ENCODE measurements at regions not wholly inside any gene's neighbourhood (a gene's known extent, or its start where the extent isn't known, plus 50 kb on each side); places are given as distances from the start of the nearest gene placed in this dataset.

GRCh38 chr6:26299286-26300042 is 65.5 kb upstream of the BTN3A2 start:
- TF ChIP-seq CTCF (conservative IDR thresholded peaks at IDR 0.05; ENCODE audit: low read length) (no peak), EZH2phosphoT487 (IDR thresholded peaks at IDR 0.05; ENCODE audit: borderline replicate concordance, low read depth, low read length) (no peak)
